IPS-15b (cell line): ENCODE measurements at regions not wholly inside any gene's neighbourhood (a gene's known extent, or its start where the extent isn't known, plus 50 kb on each side); places are given as distances from the start of the nearest gene placed in this dataset.

ENCODE experiments used
- H3K27me3 ChIP-seq: one replicate; pipeline ENCODE4 v1.6.1; 2013; ENCODE audit warnings: low read length; ENCODE audit not compliant: control insufficient read depth, insufficient read depth
- H3K36me3 ChIP-seq: one replicate; pipeline ENCODE4 v1.6.1; 2013; ENCODE audit warnings: low read length; ENCODE audit not compliant: control insufficient read depth, insufficient read depth
- H3K4me1 ChIP-seq: one replicate; pipeline ENCODE4 v1.6.1; 2013; ENCODE audit warnings: mild to moderate bottlenecking, low read length; ENCODE audit not compliant: control insufficient read depth, insufficient read depth
- H3K4me3 ChIP-seq: one replicate; pipeline ENCODE4 v1.5.1; 2013; ENCODE audit warnings: low read depth, low read length
- H3K9ac ChIP-seq: one replicate; pipeline ENCODE4 v1.6.1; 2013; ENCODE audit warnings: low read depth, mild to moderate bottlenecking, low read length
- H3K9me3 ChIP-seq: one replicate; pipeline ENCODE4 v1.6.1; 2013; ENCODE audit warnings: mild to moderate bottlenecking, low read length; ENCODE audit not compliant: control insufficient read depth, insufficient read depth

DNA sequence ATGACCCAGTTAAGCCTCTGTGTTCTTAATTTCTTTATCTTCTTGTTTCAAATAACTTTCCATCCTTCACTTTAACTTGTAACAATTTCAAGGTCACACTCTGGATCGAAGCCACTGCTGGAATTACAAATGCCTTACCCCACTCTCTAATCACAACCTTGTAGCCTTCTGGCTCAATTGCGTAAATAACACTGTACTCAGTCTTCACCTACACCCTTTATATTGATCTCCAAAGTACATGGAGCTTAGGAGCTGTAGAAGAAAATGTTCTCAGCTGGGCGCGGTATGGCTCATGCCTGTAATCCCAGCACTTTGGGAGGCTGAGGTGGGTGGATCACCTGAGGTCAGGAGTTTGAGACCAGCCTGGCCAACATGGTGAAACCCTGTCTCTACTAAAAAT is 164.3 kb upstream of the NPSR1 start:
- Histone ChIP-seq H3K36me3 (no peaks in the 10 kb centered on the region), H3K4me3 (no peak overlapping the region), H3K9me3 (no peaks in the 10 kb centered on the region), H3K4me1 (peaks cover 8% of the 10 kb centered on the region), H3K9ac (no peak overlapping the region), H3K27me3 (no peaks in the 10 kb centered on the region)

DNA sequence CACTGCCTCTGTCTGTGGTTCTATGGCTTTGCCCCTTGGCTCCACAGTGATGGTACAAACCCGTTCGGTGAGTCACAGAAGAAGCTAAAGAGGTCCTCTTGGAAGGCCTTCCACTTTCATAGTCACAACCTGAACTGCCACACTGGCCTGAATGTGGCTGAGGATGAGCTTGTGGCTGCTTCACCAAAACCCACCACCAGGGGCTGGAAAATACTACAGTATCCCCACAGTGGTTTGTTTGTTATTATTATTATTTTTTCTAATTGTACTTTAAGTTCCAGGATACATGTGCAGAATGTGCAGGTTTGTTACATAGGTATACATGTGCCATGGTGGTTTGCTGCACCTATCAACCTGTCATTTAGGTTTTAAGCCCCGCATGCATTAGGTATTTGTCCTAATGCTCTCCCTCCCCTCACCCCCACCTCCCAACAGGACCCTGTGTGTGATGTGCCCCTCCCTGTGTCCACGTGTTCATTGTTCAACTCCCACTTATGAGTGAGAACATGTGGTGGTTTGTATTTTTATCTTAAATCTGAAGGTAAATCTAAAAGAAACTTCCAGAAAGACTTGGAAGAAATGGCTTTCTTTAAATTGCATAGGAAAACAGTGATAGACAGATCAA is 160.8 kb upstream of the NPSR1 start:
- H3K4me3 ChIP-seq: no peak overlapping the region
- H3K27me3 ChIP-seq: no peaks in the 10 kb centered on the region
- peaks cover 4% of the 10 kb centered on the region for H3K4me1 ChIP-seq
- no peak overlapping the region for H3K9ac ChIP-seq
- H3K36me3 ChIP-seq: no peaks in the 10 kb centered on the region
- H3K9me3 ChIP-seq: no peaks in the 10 kb centered on the region

DNA sequence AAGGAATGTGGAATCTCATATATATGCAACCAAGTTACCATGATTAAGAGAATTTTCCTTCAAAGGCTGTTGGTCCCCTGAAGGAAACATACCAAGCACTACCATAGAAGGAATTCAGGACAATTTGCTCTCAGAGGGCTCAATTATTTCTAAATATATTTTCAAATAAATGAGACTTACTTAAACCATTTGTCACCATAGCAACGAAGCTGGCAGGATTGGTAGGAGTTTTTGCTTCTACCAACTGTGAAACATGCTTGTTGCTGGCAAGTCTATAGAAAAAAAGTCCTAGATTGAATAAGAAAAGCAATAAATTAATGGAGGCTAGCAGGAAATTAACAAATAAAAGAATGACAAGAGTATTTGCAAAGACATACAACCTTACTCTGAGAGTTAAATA is 156.9 kb upstream of the NPSR1 start:
- Histone ChIP-seq H3K27me3 (no peaks in the 10 kb centered on the region), H3K9me3 (no peaks in the 10 kb centered on the region), H3K4me1 (peaks cover 4% of the 10 kb centered on the region), H3K36me3 (no peaks in the 10 kb centered on the region), H3K4me3 (no peak overlapping the region), H3K9ac (no peak overlapping the region)

DNA sequence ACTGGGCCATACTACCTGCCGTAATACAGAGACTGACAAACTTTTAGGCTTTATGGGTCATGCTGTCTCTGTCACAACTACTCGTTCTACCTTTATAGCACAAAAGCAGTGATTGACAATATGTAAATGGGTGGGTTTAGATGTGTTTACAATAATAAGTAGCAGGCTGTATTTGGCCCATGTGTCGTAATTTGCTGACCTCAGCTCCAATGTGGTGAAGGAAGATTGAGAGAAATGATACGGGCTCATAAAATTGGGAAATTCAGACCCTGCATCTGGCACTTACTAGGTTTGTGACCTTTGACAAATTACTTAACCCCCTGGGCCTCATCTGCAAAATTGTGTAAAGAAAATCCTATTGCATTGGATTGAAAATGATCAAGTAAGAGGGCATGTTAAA is 150.8 kb upstream of the NPSR1 start:
- Histone ChIP-seq H3K27me3 (no peaks in the 10 kb centered on the region), H3K4me3 (no peak overlapping the region), H3K36me3 (no peaks in the 10 kb centered on the region), H3K4me1 (no peaks in the 10 kb centered on the region), H3K9ac (no peak overlapping the region), H3K9me3 (no peaks in the 10 kb centered on the region)

DNA sequence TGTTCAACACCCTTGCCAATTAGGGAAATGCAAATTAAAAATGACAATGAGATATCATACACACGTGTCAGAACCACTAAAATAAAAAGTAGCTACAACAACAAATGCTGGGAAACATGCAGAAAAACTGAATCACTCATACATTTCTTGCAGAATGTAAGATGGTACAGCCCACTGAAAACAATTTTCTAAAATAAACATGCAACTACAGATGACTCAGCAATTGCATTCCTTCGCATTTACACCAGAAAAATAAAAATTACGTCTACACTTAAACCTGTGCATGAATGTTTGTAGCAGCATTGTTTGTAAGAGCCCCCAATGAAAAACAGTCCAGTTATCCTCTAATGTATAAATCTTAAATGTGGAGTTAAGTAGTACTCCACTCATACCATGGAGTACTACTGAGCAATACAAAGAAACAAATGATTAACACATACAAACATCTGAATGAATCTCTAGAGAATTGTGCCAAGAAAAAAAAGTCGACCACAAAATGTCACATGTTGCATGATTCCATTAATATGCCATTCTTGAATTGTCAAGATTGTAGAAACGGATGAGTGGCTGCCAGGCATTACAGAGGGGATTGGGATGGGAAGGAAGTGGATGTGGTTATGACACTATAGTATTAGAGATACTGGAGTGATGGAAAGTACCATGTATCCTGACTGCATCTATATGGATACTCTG is 134.6 kb upstream of the NPSR1 start:
- no peaks in the 10 kb centered on the region for H3K9me3 ChIP-seq
- no peak overlapping the region for H3K9ac ChIP-seq
- H3K4me1 ChIP-seq: no peaks in the 10 kb centered on the region
- no peaks in the 10 kb centered on the region for H3K36me3 ChIP-seq
- no peak overlapping the region for H3K4me3 ChIP-seq
- no peaks in the 10 kb centered on the region for H3K27me3 ChIP-seq

DNA sequence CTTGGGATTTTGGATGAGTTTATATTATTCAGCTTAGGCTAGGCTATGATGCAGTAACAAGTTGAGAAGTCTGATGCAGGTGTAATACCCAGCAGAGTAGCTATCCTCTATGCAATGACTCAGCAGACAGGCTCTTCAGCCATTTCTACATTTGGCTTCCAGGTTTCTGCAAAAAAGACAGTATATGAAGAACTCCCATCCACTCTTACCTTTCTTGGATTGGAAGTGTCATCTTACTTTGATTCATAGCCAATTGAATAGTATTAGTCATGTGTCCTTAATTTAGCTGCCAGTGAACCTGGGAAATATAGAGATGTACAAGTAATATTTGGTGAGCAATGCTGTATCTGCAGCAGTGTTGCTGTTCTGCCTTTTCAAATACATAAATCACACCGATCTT is 127.8 kb upstream of the NPSR1 start:
- no peaks in the 10 kb centered on the region for H3K9me3 ChIP-seq

DNA sequence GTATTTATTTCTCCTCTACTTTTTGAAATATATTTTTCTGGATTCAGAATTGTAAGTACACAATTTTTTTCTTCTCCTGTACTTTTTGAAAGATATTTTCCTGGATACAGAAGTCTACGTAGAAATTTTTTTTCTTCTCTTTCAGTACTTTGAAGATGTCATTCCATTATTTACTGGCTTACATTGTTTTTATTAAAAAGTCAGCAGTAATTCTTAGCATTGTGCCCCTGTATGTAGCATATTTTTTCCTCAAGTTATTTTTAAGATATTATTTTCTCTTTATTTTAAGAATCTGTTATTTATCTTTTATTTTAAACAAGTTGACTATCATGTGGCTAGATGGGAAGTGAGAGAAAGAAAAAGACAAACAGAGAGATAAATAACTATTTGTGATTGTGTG is 119.0 kb upstream of the NPSR1 start:
- H3K9ac ChIP-seq: no peak overlapping the region
- no peaks in the 10 kb centered on the region for H3K4me1 ChIP-seq
- H3K36me3 ChIP-seq: no peaks in the 10 kb centered on the region
- H3K4me3 ChIP-seq: no peak overlapping the region
- H3K27me3 ChIP-seq: no peaks in the 10 kb centered on the region
- no peaks in the 10 kb centered on the region for H3K9me3 ChIP-seq

More for the DNA sequence above, 127.8 kb upstream of the NPSR1 start:
- no peaks in the 10 kb centered on the region for H3K27me3 ChIP-seq
- no peak overlapping the region for H3K9ac ChIP-seq
- H3K4me1 ChIP-seq: no peaks in the 10 kb centered on the region
- H3K4me3 ChIP-seq: no peak overlapping the region
- H3K36me3 ChIP-seq: no peaks in the 10 kb centered on the region

DNA sequence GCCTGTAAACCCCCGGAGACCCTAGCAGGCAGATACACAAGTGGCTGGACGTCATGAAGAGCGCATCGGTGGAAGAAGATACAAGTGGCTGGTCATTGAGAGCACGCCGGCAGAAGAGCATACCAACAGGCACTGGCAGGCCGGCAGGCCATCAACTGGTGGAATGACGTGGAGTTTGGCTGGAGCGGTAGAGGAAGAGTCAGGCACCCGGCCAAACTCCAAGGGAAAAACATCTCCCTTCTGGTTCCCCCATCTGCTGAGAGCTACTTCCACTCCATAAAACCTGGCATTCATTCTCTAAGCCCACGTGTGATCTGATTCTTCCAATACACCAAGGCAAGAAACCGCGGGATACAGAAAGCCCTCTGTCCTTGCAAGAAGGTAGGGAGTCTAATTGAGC is 113.4 kb upstream of the NPSR1 start:
- Histone ChIP-seq H3K9me3 (no peaks in the 10 kb centered on the region), H3K4me3 (no peak overlapping the region), H3K36me3 (no peaks in the 10 kb centered on the region)

DNA sequence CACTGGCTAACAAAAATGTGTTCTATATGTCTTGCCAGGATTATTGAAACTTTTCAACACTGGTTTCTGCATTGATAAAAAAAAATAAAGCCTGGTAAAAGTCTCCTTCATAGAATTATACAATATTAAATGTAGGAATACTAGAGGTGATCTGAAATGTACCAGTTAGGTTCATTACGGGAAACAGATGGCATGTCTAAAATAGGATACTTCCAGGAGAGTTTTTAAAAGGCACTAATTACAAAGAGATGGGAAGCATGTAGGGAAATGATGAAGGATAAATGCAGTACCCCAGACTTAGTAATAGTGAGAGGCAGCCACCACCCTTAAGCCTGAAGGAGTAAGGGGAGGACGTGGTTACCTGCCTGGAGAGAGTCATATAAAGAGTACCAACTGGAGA is 107.0 kb upstream of the NPSR1 start:
- H3K4me1 ChIP-seq: no peaks in the 10 kb centered on the region
- no peak overlapping the region for H3K4me3 ChIP-seq
- H3K36me3 ChIP-seq: no peaks in the 10 kb centered on the region
- H3K27me3 ChIP-seq: no peaks in the 10 kb centered on the region
- H3K9ac ChIP-seq: no peak overlapping the region
- no peaks in the 10 kb centered on the region for H3K9me3 ChIP-seq

More for the DNA sequence above, 113.4 kb upstream of the NPSR1 start:
- no peaks in the 10 kb centered on the region for H3K27me3 ChIP-seq
- no peaks in the 10 kb centered on the region for H3K4me1 ChIP-seq
- no peak overlapping the region for H3K9ac ChIP-seq

DNA sequence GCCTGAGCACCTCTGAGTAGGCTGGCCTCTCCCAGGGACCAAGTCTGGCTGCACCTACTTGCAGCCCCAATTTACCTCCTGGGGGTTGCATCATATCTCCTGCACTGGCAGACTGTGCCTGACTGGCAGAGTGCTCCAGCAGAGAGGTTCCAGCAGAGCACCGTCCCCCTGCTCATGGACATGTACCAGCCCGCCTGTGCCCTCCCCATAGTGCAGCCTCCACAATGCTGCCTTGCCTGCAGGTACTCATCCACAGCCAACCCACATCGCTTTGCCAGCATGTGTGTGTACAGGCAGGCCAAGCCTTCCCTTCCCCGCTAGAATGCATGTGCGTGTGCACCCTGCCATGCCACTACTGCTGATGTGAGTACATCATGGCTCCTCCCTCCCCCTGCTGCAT is 105.5 kb upstream of the NPSR1 start:
- Histone ChIP-seq H3K9me3 (no peaks in the 10 kb centered on the region), H3K27me3 (no peaks in the 10 kb centered on the region), H3K4me1 (no peaks in the 10 kb centered on the region), H3K4me3 (no peak overlapping the region), H3K36me3 (no peaks in the 10 kb centered on the region), H3K9ac (no peak overlapping the region)

DNA sequence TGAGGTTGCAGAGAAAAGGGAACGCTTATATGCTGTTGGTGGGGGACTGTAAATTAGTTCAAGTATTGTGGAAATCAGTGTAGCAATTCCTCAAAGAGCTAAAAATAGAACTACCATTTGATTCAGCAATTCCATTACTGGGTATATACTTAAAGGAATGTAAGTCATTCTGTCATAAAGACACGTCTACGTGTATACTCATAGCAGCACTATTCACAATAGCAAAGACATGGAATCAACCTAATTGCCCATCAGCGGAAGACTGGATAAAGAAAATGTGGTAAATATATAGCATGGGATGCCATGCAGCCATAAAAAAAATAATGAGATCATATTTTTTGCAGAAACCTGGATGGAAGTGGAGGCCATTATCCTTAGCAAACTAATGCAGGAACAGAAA is 100.0 kb upstream of the NPSR1 start:
- H3K4me1 ChIP-seq: no peaks in the 10 kb centered on the region
- H3K4me3 ChIP-seq: no peak overlapping the region
- no peaks in the 10 kb centered on the region for H3K27me3 ChIP-seq
- H3K36me3 ChIP-seq: no peaks in the 10 kb centered on the region
- no peaks in the 10 kb centered on the region for H3K9me3 ChIP-seq
- H3K9ac ChIP-seq: no peak overlapping the region

DNA sequence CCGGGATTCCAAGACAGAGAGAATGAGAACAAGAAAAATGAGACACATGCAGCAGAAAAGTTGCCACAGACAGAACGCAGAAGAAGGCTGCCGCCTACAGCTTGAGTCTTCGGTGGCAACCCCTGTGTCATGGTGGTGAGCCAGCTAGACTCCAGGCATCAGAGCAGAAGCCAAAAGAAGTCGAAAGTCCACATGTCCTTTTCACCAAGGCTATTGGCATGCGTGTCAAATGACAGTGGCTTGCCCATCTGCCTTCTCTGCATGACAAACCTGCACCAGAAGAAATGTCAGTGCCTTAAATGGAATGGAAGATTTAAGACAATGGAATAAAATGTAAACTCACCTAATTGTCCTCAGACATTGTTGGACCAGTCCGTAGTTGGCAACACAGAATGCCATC is 93.9 kb upstream of the NPSR1 start:
- H3K4me1 ChIP-seq: no peaks in the 10 kb centered on the region
- no peak overlapping the region for H3K4me3 ChIP-seq
- H3K27me3 ChIP-seq: no peaks in the 10 kb centered on the region
- no peak overlapping the region for H3K9ac ChIP-seq
- no peaks in the 10 kb centered on the region for H3K9me3 ChIP-seq
- no peaks in the 10 kb centered on the region for H3K36me3 ChIP-seq
